RPMI7951 (cell line): ENCODE measurements at regions not wholly inside any gene's neighbourhood (a gene's known extent, or its start where the extent isn't known, plus 50 kb on each side); places are given as distances from the start of the nearest gene placed in this dataset.
"Not testable (repeated sequence)": the region's sequence is repeated elsewhere in the genome, so short reads cannot be mapped to it uniquely, and the experiment has no call there.

Source experiments
- DNase-seq: peaks from one replicate; pipeline ENCODE4 v3.0.0-alpha.2; 2012; ENCODE audit warnings: low read depth

- no peak for DNase-seq
These were observed 150.0 kb upstream of the SYT10 start for GRCh38 chr12:33589576-33590114.

DNA sequence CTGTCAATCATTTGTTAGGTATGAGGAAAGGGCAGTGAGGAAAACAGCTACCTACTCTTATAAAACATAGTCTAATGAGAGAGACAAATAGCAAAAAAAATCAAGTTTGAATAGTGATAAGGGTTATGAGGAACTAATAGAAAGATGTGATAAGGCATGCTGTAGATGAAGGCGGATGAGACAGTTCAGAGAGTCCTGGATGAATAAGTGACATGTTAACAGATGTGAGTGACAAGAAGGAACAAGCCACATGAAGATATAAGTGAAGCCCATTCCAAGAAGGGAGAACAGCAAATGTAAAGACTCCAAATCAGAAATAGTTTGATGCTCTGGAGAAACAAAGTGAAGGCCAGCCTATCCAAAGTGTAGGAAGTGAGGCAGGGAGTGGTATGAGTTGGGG, 154.1 kb upstream of the SYT10 start:
- no peak for DNase-seq

DNA sequence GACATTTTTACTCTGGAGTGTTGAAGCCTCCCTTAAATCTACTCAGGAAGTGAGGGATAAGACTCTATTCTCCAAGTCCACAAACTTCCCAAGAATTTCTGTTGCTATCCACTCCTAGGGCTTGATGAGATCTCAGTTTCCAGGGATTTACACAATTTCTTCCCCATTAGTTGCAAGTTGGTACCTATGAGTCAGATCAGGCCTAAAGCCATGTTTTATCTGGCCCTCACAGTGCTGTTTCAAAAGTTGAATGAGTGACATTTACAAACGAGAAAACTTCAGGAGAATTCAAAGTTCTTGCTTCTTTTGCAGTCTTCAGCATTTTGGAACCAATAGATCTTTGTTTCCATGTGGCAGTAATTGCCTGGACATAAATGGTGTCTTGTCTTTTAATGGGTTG, 156.4 kb upstream of the SYT10 start:
- DNase-seq: peak; percentile 64

DNA sequence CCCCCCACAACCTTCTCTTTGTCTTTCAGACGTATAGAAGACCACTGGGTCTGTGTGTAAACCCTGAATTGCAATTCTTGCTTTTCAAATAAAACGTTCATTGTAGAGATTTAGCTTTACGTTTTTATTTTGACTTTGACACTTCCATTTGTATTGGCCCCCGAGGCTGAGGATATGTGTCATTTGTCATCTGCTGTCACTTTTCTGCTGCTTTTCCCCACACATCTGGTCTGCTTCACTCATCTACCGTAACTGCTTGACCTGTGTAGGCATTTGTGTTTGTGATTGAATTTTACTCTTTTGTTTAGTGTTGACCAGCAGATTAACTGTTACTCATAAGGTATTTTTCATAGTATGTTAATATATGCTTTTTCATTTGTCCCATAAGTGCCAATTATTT, 157.2 kb upstream of the SYT10 start:
- DNase-seq: peak; percentile 21

DNA sequence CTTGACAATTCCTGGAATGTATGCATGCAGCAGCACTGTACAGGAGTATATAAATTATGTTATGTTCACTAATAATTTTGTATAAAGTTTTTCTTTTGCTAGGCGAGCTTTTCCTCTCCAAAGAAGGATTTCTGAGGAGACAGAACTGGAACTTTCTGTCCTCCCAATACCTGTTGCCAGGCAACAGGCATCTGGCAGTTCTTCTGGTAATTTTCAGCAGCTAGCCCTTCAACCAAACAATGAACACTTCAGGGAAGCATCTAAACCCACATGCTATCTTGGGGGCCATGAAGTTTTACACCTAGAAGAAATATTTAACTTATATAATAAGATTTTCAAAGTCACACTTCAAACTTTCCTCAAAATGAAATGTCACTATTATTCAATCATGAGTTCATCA, 162.9 kb upstream of the SYT10 start:
- DNase-seq: no peak

GRCh38 chr12:33605757-33606156, 166.1 kb upstream of the SYT10 start:
- peak; percentile 42 for DNase-seq

- DNase-seq: no peak
These were observed 170.3 kb upstream of the SYT10 start for GRCh38 chr12:33609910-33610309.

- DNase-seq: no peak
These were observed 175.0 kb upstream of the SYT10 start for GRCh38 chr12:33614630-33615029.

DNA sequence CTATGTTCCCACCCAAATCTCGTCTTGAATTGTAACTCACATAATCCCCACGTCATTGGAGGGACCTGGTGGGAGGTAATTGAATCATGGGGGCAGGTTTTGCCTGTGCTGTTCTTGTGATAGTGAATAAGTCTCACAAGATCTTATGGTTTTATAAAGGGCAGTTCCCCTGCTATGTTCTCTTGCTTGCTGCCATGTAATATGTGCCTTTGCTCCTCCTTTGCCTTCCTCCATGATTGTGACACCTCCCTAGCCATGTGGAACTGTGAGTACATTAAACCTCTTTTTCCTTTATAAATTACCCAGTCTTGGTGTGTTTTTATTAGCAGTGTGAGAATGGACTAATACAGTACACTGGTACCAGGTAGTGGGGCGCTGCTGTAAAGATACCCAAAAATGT, 177.6 kb upstream of the SYT10 start:
- no peak for DNase-seq

GRCh38 chr12:33628087-33628486, 188.5 kb upstream of the SYT10 start:
- DNase-seq: peak; percentile 5

GRCh38 chr12:33634544-33634943, 194.9 kb upstream of the SYT10 start:
- no peak for DNase-seq

DNA sequence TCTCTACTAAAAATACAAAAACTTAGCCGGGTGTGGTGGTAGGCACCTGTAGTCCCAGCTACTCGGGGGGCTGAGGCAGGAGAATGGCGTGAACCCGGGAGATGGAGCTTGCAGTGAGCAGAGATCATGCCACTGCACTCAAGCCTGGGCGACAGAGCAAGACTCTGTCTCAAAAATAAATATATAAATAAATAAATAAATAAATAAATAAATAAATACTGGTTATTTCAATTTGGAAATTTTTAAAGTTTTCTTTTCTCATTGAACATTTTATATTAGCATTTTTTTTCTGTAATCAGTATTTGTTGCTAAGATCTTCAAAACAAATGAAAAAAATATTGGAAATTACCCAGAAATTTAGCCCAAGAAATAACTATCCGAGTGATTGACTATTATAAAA, 197.3 kb upstream of the SYT10 start:
- DNase-seq: not testable (repeated sequence)

- DNase-seq: peak; percentile 10
These were observed 200.4 kb upstream of the SYT10 start for GRCh38 chr12:33639975-33640374.

GRCh38 chr12:33649992-33650391, 210.4 kb upstream of the SYT10 start:
- no peak for DNase-seq

- DNase-seq: no peak
These were observed 211.2 kb upstream of the SYT10 start for GRCh38 chr12:33650832-33651231.

- no peak for DNase-seq
These were observed 213.7 kb upstream of the SYT10 start for GRCh38 chr12:33653362-33653761.

GRCh38 chr12:33654313-33654712, 214.7 kb upstream of the SYT10 start:
- no peak for DNase-seq

DNA sequence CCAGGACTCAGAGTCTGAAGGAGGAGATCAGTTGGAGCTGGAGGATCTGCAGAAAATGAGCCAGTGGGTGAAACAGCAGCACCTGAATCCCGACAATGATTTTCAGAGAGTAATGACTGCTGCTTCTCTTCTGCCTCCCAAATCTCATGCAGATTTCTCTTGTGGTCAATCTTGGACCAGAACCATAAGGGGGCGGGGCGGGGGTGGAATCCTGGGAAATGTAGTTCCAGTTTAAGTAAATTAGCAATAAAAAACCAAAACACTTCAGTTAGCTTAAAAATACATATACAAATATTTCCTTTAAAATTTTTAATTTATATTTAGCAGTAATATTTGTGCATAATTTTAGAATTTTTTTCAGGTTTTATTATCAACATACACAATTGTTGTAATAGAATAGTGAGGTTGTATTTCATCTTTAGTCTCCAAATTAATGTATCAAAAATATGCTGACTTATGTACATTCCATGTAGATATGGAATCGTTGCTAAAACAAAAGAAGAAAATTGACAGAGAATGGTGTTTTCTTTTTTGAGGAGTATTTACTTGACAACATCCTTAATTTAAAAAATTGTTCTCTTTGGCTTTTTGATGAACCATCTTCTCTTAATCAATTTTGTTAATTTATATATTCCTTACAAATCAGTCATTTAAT, 223.5 kb upstream of the SYT10 start:
- peak; percentile 11 for DNase-seq

GRCh38 chr12:33669349-33669748, 229.7 kb upstream of the SYT10 start:
- no peak for DNase-seq

DNA sequence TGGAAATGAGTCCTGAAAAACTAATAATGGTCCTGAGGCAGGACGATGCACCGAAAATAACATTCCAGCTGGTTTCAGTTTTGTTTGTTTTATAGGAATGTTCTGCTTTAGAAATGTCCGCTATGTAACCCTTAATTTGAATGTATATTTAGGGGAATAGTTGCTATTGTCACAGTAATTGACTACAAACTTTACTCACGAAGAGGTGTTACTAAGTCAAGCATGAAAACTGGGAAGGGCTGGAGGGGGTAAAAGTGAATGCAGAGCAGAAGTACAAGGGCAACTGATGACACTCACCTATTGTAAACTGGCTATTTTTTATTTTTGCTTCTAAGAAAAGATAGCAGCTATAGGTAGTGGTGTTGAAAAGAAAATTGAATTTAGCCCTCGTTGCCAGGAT, 230.7 kb upstream of the SYT10 start:
- no peak for DNase-seq

GRCh38 chr12:33671676-33672075, 232.1 kb upstream of the SYT10 start:
- DNase-seq: peak; percentile 29

DNA sequence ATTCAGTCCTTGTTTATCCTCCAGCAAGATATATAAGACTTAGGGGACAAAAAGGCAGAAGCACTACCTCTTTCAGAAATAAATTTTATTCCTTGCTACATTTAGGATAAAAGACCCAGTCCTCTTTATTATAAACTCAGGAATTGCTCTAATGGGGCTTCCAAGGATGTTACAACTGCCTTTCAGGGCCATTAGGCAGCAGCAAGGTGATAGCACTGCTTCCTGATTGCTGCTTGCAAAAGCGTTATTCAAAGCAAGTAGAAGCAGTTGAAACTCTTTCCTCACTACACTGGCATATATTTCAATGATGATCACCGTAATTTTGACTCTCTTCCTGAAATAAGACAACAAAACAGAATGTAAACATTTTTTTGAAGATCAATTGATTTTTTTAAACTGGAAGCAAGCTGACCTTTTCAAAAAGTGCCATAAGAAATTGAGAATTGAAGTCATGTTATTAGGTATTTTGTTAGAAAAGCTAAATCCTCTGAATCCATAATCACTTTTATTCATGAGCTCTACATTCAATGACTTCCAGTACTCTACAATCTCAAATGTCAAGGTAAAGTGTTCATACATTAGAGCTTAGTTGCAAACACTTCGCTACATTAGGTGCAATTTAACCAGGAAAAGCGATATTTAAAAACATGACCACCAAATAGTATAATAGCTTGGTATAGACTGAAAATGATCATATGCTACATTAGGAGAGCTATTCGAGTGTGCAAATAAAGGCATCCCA, 233.4 kb upstream of the SYT10 start:
- DNase-seq: no peak

GRCh38 chr12:33676866-33677265, 237.2 kb upstream of the SYT10 start:
- no peak for DNase-seq
